NCI-H226 (cell line): ENCODE measurements at regions not wholly inside any gene's neighbourhood (a gene's known extent, or its start where the extent isn't known, plus 50 kb on each side); places are given as distances from the start of the nearest gene placed in this dataset.
"Not testable (repeated sequence)": the region's sequence is repeated elsewhere in the genome, so short reads cannot be mapped to it uniquely, and the experiment has no call there.

Experiments used
- DNase-seq: peaks from one replicate; pipeline ENCODE4 v3.0.0-alpha.2; 2015

GRCh38 chr6:118367314-118367713 is 180.8 kb upstream of the PLN start:
- DNase-seq: no peak

GRCh38 chr6:118370722-118371121 is 177.4 kb upstream of the PLN start:
- DNase-seq: no peak

GRCh38 chr6:118371955-118372354 is 176.1 kb upstream of the PLN start:
- no peak for DNase-seq

GRCh38 chr6:118372413-118372812 is 175.7 kb upstream of the PLN start:
- no peak for DNase-seq

GRCh38 chr6:118377711-118378414 is 170.2 kb upstream of the PLN start:
- no peak for DNase-seq

- DNase-seq: not testable (repeated sequence)
Measured at GRCh38 chr6:118380620-118381019, 167.5 kb upstream of the PLN start.

- no peak for DNase-seq
Measured at GRCh38 chr6:118382126-118382525, 166.0 kb upstream of the PLN start.

DNA sequence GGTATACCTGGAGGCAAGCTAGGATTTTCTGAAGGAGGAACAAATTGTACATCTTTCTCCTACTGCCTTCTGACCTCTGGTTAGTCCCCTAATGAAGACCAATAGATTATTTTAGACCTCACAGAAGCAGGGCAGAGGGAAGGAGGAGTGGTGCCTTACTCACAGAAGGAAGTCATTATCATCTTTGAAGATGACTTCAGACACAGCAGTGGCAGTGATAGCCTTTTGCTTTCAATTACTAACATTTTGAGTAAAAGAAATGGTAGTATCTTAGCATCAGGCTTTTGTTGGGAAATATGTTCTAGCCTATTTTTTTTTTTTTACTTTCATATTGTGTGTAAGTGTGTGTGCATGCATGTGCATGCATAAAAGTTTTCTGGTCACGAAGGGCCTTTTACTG is 164.2 kb upstream of the PLN start:
- DNase-seq: no peak

DNA sequence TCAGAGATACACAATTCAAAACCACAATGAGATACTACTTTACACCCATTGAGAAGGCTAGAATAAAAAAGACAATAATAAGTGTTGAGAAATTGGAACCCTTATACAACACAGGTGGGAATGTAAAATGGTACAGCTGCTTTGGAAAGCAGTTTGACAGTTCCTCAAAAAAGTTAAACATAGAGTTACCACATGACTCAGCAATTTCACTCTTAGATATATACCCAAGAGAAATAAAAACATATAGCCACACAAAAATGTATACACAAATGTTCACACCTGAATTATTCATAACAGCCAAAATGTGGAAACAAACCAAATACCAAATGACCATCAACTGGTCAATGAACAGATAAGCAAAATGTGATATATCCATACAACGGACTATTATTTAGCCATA is 161.1 kb upstream of the PLN start:
- DNase-seq: no peak

GRCh38 chr6:118387921-118388701 is 160.0 kb upstream of the PLN start:
- DNase-seq: peak; percentile 92

GRCh38 chr6:118391086-118391485 is 157.0 kb upstream of the PLN start:
- DNase-seq: no peak

DNA sequence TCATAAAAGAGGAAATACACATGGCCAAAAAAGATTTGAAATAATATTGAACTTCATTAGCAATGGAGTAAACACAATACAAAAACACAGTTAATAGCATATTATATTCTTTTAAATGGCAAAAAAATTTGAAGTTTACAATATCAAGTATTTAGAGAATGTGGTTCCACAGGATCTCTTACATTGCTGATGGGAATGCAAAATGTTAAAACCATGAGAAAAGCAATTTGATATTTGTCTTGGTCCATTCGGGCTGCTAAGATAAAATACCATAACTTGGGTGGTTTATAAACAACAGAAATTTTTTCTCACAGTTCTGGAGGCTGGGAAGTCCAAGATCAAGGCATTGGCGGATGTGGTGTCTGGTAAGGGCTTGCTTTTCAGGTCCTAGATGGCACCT is 154.0 kb upstream of the PLN start:
- DNase-seq: no peak

GRCh38 chr6:118396969-118397368 is 151.1 kb upstream of the PLN start:
- DNase-seq: no peak

- DNase-seq: no peak
Measured at GRCh38 chr6:118397671-118398465, 150.2 kb upstream of the PLN start.

DNA sequence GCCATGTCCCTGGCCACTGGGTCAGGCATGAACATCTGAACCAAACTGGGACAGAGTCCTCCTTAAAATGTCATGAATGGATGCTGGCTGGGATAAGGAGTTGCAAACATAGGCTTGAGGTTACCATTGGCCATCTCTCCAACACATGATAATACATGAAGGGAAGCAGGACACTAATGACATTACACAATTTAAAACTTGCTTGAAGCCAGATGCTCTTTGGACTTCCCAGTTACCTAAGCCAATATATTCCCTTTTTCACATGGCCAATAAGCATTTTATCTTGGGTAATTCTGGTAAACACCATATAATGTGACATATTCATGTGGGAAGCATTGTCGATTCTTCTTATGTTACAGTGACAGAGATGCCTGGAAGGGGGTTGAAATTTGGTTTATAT is 148.0 kb upstream of the PLN start:
- DNase-seq: no peak

DNA sequence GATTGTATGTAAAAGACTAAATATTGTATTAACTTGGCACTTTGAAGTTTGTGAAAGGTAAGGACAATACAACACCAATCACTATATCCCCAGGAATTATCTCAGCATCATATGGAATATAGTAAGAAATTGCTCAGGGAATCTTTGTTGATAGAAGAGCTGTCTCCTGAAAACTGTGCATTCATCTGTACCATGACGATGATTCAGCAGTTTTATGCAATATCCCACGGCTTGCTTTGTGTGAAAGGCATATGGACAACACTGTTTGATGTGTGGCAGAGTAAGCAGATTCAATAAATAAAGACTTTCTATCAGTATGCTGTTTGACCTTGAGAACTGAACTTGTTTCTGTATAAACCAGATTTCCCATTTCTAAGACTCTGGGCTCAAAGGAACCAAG is 147.5 kb upstream of the PLN start:
- no peak for DNase-seq

- no peak for DNase-seq
Measured at GRCh38 chr6:118401325-118401975, 146.6 kb upstream of the PLN start.

DNA sequence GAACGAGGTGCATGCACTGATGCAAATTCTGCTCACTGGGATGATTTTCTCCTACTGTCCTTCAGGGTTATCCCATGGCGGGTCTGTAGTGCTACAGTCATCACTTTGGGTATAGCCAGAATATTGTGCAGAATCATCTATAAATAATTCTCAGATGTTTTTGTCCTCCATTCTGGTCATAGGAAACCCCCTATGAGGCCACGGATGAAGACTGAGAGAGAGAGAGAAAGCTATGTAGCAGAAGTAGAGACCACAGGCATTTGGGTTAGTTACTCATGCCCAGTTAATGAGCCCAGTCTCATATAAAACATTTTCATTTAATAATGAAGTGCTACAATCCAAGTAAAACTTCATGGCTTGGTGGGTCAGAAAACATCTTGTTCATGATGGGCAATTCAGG is 145.1 kb upstream of the PLN start:
- no peak for DNase-seq

DNA sequence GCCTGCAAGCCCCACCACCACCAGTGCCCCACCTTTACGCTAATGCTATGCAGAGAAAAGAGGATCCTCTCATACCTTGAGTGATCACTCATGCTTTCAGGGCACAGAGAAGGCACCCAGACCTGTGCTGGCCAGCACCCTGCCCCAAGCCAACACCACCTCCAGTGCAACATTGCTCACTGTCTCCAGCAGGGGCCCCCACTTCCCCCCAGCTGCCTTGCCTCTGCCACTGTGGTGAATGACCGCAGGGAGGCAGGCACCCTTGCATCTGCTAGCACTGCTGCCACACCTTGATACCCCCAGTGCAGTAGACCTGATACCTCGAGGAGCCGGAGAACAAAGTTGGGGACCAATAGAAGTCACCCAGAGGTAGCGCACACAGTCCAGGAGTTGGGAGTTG is 139.2 kb upstream of the PLN start:
- DNase-seq: no peak

- DNase-seq: no peak
Measured at GRCh38 chr6:118410001-118410400, 138.1 kb upstream of the PLN start.
